Ascending aorta (tissue), 2 donors: ENCODE measurements at regions not wholly inside any gene's neighbourhood (a gene's known extent, or its start where the extent isn't known, plus 50 kb on each side); places are given as distances from the start of the nearest gene placed in this dataset.

Experiments used
- DNase-seq, 2 donors: peaks; one replicate each; pipeline ENCODE4 v3.0.0-alpha.2; 2019; ENCODE audit warnings: low spot score in 2 of 2
- H3K27ac ChIP-seq, 2 donors: fragments of 200-600 bp; sonication (generic); one replicate each; pipeline ENCODE4 v1.5.1; 2016 to 2017; ENCODE audit warnings: mild to moderate bottlenecking in 1 of 2
- H3K27me3 ChIP-seq: fragments of 200-600 bp; sonication (generic); one replicate; pipeline ENCODE4 v1.5.1; 2017
- H3K36me3 ChIP-seq, 2 donors: fragments of 200-600 bp; sonication (generic); one replicate each; pipeline ENCODE4 v1.5.1; 2016
- H3K4me1 ChIP-seq, 2 donors: fragments of 200-600 bp; sonication (generic); one replicate each; pipeline ENCODE4 v1.5.1; 2016 to 2017; ENCODE audit warnings: mild to moderate bottlenecking in 1 of 2
- H3K4me3 ChIP-seq, 2 donors: fragments of 200-600 bp; sonication (generic); one replicate each; pipeline ENCODE4 v1.5.1; 2016 to 2017; ENCODE audit warnings: mild to moderate bottlenecking in 1 of 2
- H3K9me3 ChIP-seq, 2 donors: fragments of 200-600 bp; sonication (generic); one replicate each; pipeline ENCODE4 v1.5.1; 2016
- CTCF ChIP-seq, 3 experiments: fragments of 200-600 bp in 2 of 3; fragments of 450-650 bp in 1 of 3; sonication (generic) in 2 of 3; IDR thresholded peaks; one replicate each; pipeline ENCODE4 v1.5.1; 2016 to 2019; ENCODE audit warnings: antibody characterized with exemption in 3 of 3, mild to moderate bottlenecking in 1 of 3, moderate library complexity in 1 of 3
- intact Hi-C: fragments of 100-400 bp; cut with DNase I; formaldehyde crosslinking; loops from one replicate; pipeline ENCODE4 v1.15.1; 2023

GRCh38 chr3:65039754-65040210 is 352.0 kb upstream of the ADAMTS9 start:
- no peaks in the 10 kb centered on the region for H3K27me3 ChIP-seq
- intact Hi-C loops: no loop called here
- no peak for DNase-seq
- TF ChIP-seq CTCF (IDR thresholded peaks at IDR 0.05): no peak
- H3K36me3 ChIP-seq: no peaks in the 10 kb centered on the region
- no peak overlapping the region for H3K27ac ChIP-seq
- no peaks in the 10 kb centered on the region for H3K4me1 ChIP-seq
- no peak overlapping the region for H3K4me3 ChIP-seq
- no peaks in the 10 kb centered on the region for H3K9me3 ChIP-seq

GRCh38 chr3:65037861-65038260 is 350.1 kb upstream of the ADAMTS9 start:
- no peaks in the 10 kb centered on the region for H3K36me3 ChIP-seq
- intact Hi-C loops: no loop called here
- no peak overlapping the region for H3K4me3 ChIP-seq
- no peaks in the 10 kb centered on the region for H3K4me1 ChIP-seq
- H3K9me3 ChIP-seq: no peaks in the 10 kb centered on the region
- DNase-seq: no peak
- no peak for TF ChIP-seq CTCF (IDR thresholded peaks at IDR 0.05)
- no peak overlapping the region for H3K27ac ChIP-seq
- H3K27me3 ChIP-seq: no peaks in the 10 kb centered on the region

GRCh38 chr3:65035246-65035645 is 347.4 kb upstream of the ADAMTS9 start:
- no peak for DNase-seq
- Histone ChIP-seq H3K36me3 (no peaks in the 10 kb centered on the region), H3K27me3 (no peaks in the 10 kb centered on the region), H3K4me3 (no peak overlapping the region), H3K4me1 (no peaks in the 10 kb centered on the region), H3K9me3 (no peaks in the 10 kb centered on the region), H3K27ac (no peak overlapping the region)
- intact Hi-C loops: no loop called here
- no peak for TF ChIP-seq CTCF (IDR thresholded peaks at IDR 0.05)

GRCh38 chr3:65033576-65033975 is 345.8 kb upstream of the ADAMTS9 start:
- Histone ChIP-seq H3K27me3 (no peaks in the 10 kb centered on the region), H3K9me3 (no peaks in the 10 kb centered on the region), H3K36me3 (no peaks in the 10 kb centered on the region), H3K27ac (no peak overlapping the region), H3K4me3 (no peak overlapping the region), H3K4me1 (no peaks in the 10 kb centered on the region)
- intact Hi-C loops: no loop called here
- no peak for TF ChIP-seq CTCF (IDR thresholded peaks at IDR 0.05)
- no peak for DNase-seq

- Histone ChIP-seq H3K27me3 (no peaks in the 10 kb centered on the region), H3K27ac (no peak overlapping the region), H3K9me3 (no peaks in the 10 kb centered on the region), H3K4me1 (no peaks in the 10 kb centered on the region), H3K4me3 (no peak overlapping the region), H3K36me3 (no peaks in the 10 kb centered on the region)
- TF ChIP-seq CTCF (IDR thresholded peaks at IDR 0.05): no peak
- intact Hi-C loops: no loop called here
- no peak for DNase-seq
Measured at GRCh38 chr3:65030847-65031463, 343.2 kb upstream of the ADAMTS9 start.
